Activated naive CD8-positive, alpha-beta T cell treated with anti-CD3 and anti-CD28 coated beads for 36 hours (primary cell): ENCODE measurements at regions not wholly inside any gene's neighbourhood (a gene's known extent, or its start where the extent isn't known, plus 50 kb on each side); places are given as distances from the start of the nearest gene placed in this dataset.

Experiments used
- DNase-seq: peaks from one replicate; pipeline ENCODE4 v3.0.0; 2021
- H3K27ac Mint-ChIP-seq: one replicate; pipeline ENCODE4 v1.8.0; 2022; ENCODE audit warnings: mild to moderate bottlenecking, moderate library complexity, mixed read lengths
- H3K27me3 Mint-ChIP-seq: one replicate; pipeline ENCODE4 v1.8.0; 2022; ENCODE audit warnings: mild to moderate bottlenecking, mixed read lengths
- H3K36me3 Mint-ChIP-seq: one replicate; pipeline ENCODE4 v1.8.0; 2021; ENCODE audit warnings: mild to moderate bottlenecking, mixed read lengths
- H3K4me1 Mint-ChIP-seq: one replicate; pipeline ENCODE4 v1.8.0; 2021; ENCODE audit warnings: mixed read lengths
- H3K4me3 Mint-ChIP-seq: one replicate; pipeline ENCODE4 v1.8.0; 2022; ENCODE audit warnings: mild to moderate bottlenecking, moderate library complexity, mixed read lengths
- H3K9me3 Mint-ChIP-seq: one replicate; pipeline ENCODE4 v1.8.0; 2022; ENCODE audit warnings: mixed read lengths

DNA sequence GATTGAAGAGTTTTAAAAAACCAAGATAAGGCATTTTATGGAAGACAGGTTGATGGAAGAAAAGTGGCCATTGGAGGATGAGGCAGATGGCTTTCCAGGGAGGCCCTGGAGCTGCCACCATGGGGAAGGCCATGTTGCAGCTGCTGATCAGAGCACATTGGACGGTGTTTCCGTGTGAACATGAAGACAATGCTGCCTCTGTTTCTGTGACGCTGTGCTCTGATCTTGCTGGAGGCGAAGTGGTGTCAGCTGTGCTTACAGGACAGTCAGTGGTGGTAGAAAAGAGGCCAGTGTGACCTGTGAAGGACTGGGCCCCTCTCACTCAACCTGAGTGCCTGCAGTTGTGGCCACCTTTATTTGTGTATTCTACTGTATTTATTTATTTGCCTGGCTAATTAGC, 132.9 kb downstream of the FAM204A start:
- H3K27ac Mint-ChIP-seq = no peak overlapping the region
- H3K27me3 Mint-ChIP-seq = peaks cover 32% of the 10 kb centered on the region
- no peak overlapping the region for H3K4me3 Mint-ChIP-seq
- DNase-seq = no peak
- no peaks in the 10 kb centered on the region for H3K36me3 Mint-ChIP-seq
- no peaks in the 10 kb centered on the region for H3K9me3 Mint-ChIP-seq
- no peaks in the 10 kb centered on the region for H3K4me1 Mint-ChIP-seq

DNA sequence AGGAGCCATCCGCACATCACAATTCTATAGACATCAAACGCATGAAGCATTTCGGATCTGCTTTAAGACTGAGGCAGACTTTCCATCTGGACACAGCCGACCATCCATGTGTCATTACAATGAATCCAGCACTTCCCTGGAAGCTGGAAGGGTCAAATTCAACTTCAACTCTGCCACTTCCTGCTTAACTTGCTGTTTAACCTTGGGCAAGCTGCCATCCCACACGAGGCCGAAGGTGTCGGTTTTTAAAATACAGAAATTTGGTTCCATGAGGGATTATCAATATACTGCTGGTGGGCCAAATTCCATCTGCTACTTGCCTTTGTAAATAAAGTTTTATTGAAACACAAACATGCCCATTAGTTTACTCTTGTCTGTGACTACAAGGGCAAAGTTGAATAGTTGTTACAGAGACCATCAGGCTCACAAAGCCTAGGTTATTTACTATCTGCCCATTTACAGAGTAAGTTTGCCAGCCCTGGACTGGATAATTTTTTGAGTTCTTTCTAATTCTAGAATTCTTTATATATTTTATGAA, 134.6 kb downstream of the FAM204A start:
- H3K9me3 Mint-ChIP-seq = no peaks in the 10 kb centered on the region

DNA sequence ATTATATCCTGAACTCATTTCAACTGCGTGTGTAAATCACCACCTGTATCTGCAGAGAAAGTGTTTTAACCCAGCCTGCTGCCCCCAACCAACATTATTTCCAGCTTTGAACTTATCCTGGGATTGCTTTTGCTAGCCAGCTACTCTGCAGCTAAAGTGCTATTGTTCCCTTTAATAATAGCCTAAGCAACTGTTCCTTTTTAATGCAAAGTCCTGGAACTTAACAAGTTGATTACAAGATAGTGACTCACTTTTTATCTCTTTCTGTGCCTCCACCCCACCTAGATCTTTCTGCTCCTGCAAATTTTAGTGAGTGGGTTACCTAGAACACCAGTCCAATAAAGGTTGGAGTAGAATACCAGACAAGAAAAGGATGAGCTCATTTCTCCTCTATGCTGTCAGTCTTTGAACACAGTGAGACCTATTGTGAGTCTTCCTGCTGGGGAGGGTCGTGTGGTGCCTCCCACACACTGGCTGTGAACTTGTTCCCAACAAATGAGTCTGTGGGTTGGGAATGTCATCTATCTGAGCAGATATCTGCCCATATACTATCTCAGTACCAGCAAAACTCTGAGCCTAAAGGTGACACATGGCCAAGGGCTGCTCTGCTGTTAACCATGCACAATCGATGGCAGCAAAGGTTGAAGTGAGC, 137.7 kb downstream of the FAM204A start:
- no peak overlapping the region for H3K4me3 Mint-ChIP-seq
- peaks cover 43% of the 10 kb centered on the region for H3K27me3 Mint-ChIP-seq
- DNase-seq = no peak
- H3K9me3 Mint-ChIP-seq = peaks cover 2% of the 10 kb centered on the region
- H3K4me1 Mint-ChIP-seq = no peaks in the 10 kb centered on the region
- H3K27ac Mint-ChIP-seq = no peak overlapping the region
- H3K36me3 Mint-ChIP-seq = no peaks in the 10 kb centered on the region

More for the DNA sequence above, 134.6 kb downstream of the FAM204A start:
- Mint-ChIP-seq H3K27ac (no peak overlapping the region), H3K4me3 (no peak overlapping the region), H3K4me1 (no peaks in the 10 kb centered on the region), H3K36me3 (no peaks in the 10 kb centered on the region), H3K27me3 (peaks cover 35% of the 10 kb centered on the region)
- DNase-seq = no peak

GRCh38 chr10:118203461-118203860, 138.7 kb downstream of the FAM204A start:
- Mint-ChIP-seq H3K36me3 (no peaks in the 10 kb centered on the region), H3K27me3 (peaks cover 39% of the 10 kb centered on the region), H3K4me1 (no peaks in the 10 kb centered on the region), H3K4me3 (no peak overlapping the region), H3K27ac (no peak overlapping the region), H3K9me3 (peaks cover 2% of the 10 kb centered on the region)
- DNase-seq = no peak

DNA sequence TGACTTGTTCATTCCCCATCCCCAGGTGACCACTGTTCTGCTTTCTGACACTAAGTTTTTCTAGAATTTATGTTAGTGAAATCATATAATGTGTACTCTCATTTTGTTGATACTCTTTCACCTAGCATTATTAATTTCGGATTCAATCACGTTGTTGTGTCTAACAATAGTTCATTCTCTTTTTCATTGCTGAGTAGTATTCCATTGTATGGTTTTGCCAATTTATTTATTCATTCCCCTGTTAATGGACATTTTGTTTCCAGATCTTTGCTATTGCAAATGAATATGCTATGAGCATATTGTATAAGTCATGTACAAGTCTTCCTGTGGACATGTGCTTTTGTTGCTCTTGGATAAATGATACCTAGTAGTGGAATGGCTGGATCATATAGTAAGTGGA, 146.4 kb downstream of the FAM204A start:
- Mint-ChIP-seq H3K27ac (no peak overlapping the region), H3K36me3 (no peaks in the 10 kb centered on the region), H3K4me1 (no peaks in the 10 kb centered on the region), H3K9me3 (peaks cover 6% of the 10 kb centered on the region), H3K27me3 (peaks cover 10% of the 10 kb centered on the region), H3K4me3 (no peak overlapping the region)
- DNase-seq = no peak

DNA sequence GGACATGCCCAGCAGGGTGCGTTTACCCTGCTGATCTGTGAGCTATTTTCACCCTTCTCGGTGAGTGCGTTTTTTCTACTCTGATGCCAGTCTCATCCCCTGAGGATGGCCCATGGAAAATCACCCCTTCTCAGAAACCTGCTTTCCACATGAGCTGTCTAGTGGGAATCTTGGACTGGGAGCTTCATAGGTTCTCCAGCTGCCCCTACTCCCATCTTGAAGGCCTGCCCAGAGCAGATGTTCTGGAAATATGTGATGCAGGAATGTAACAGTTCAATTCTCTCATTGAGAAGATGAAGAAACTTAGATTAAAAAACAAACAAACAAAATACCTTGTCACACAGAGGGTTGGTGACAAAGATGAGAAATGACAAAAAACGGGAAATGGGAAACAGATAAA, 146.9 kb upstream of the RAB11FIP2 start:
- Mint-ChIP-seq H3K9me3 (peaks cover 5% of the 10 kb centered on the region), H3K4me3 (no peak overlapping the region), H3K27ac (no peak overlapping the region), H3K4me1 (no peaks in the 10 kb centered on the region), H3K36me3 (no peaks in the 10 kb centered on the region), H3K27me3 (peaks cover 10% of the 10 kb centered on the region)
- DNase-seq = no peak

DNA sequence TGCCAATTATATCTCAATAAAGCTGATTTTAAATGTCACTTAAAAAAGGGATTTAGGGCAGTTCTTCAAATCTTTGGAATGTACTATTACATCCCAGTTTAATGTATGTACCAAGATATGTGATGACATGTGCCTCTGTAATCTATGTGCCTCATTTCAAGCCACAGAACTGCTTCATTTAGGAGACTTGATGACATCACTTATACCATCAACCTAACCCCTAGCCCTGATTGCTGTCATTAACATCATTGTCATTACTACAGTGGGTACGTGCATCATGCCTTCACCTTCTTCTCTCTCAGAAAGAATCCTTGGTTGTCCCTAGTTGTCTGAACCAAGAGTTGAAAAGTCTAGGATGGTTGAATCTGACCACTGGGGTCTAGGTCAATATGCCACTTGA, 134.3 kb upstream of the RAB11FIP2 start:
- H3K36me3 Mint-ChIP-seq = no peaks in the 10 kb centered on the region
- no peak overlapping the region for H3K27ac Mint-ChIP-seq
- no peak for DNase-seq
- no peaks in the 10 kb centered on the region for H3K4me1 Mint-ChIP-seq
- peaks cover 7% of the 10 kb centered on the region for H3K9me3 Mint-ChIP-seq
- no peak overlapping the region for H3K4me3 Mint-ChIP-seq
- H3K27me3 Mint-ChIP-seq = no peaks in the 10 kb centered on the region

DNA sequence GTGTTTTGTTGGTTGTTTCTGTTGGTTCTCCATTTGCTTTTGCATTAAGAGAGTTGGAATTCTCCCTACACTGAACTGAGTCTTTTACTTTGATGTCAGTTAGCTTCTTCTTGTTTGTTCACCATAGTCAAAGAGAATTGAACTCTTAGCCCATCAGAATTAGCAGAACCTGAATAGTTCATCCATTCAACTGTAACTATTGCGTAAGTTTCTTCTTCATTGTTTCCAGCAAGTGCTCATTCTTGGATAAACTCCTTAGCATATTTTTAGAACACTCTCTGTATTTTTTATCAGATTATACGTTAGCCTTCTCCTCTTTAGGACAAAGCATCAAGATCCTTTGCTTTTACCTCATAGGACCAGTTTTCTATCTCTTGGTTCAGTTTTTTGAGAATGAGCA, 128.4 kb upstream of the RAB11FIP2 start:
- no peak overlapping the region for H3K4me3 Mint-ChIP-seq
- no peak for DNase-seq
- H3K27me3 Mint-ChIP-seq = peaks cover 7% of the 10 kb centered on the region
- H3K36me3 Mint-ChIP-seq = no peaks in the 10 kb centered on the region
- H3K27ac Mint-ChIP-seq = no peak overlapping the region
- peaks cover 2% of the 10 kb centered on the region for H3K9me3 Mint-ChIP-seq
- H3K4me1 Mint-ChIP-seq = no peaks in the 10 kb centered on the region

GRCh38 chr10:118173296-118173695, 126.6 kb upstream of the RAB11FIP2 start:
- DNase-seq = no peak
- Mint-ChIP-seq H3K9me3 (peaks cover 1% of the 10 kb centered on the region), H3K36me3 (no peaks in the 10 kb centered on the region), H3K27me3 (peaks cover 16% of the 10 kb centered on the region), H3K27ac (no peak overlapping the region), H3K4me3 (no peak overlapping the region), H3K4me1 (no peaks in the 10 kb centered on the region)

DNA sequence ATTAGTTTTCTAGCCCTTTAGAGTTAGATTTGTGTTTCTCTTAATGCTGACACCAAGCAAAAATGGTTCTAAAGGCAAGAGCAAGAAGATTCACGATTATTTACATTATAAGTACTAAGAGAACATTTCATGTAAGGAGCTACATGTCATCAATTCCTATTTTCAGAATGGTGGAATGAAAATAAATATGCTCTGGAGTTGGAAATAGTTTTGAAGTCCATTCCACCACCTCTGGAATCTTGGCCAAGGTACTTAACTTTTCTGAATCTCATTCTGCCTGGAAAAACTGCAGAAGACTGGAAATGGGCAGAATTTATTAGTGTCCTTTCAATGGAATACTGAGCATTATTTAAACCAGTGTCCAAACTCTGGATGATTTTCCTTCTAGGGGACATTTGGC, 125.1 kb upstream of the RAB11FIP2 start:
- peaks cover 1% of the 10 kb centered on the region for H3K9me3 Mint-ChIP-seq
- no peaks in the 10 kb centered on the region for H3K4me1 Mint-ChIP-seq
- peaks cover 16% of the 10 kb centered on the region for H3K27me3 Mint-ChIP-seq
- H3K4me3 Mint-ChIP-seq = no peak overlapping the region
- H3K27ac Mint-ChIP-seq = no peak overlapping the region
- no peaks in the 10 kb centered on the region for H3K36me3 Mint-ChIP-seq
- no peak for DNase-seq

DNA sequence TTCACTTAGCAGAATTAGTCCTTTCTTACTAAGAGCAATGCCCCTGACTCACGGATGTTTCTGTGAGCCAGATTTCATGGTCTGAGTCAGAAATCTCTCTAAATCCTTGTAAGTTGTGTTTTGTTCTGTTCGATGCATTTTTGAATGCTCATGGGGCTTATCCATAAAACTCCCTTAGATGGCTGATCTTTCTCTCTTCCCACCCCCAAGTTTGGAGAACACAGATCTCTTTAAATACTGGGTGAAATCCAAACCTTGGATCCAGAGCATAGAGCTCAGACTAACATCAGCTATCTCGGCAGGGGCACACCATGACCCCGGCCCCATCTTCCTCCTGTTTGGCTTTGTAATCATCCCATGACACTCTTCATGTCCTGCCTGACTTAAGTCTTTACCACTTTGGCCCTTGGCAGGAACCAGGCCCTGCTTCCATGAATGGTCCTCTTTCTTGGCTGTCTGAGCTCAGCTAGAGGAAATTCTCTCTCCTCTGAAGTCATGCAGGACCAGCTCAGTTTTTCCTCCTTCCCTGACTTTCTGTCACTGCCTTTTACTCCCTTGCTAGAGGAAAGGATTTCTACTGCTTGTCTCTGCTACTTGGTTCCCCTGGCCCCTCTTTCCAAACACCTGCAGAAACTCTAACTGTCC, 120.4 kb upstream of the RAB11FIP2 start:
- peaks cover 1% of the 10 kb centered on the region for H3K9me3 Mint-ChIP-seq
- H3K27me3 Mint-ChIP-seq = peaks cover 18% of the 10 kb centered on the region
- H3K4me3 Mint-ChIP-seq = no peak overlapping the region
- H3K36me3 Mint-ChIP-seq = no peaks in the 10 kb centered on the region
- H3K27ac Mint-ChIP-seq = no peak overlapping the region
- H3K4me1 Mint-ChIP-seq = no peaks in the 10 kb centered on the region
- no peak for DNase-seq

GRCh38 chr10:118163217-118163616, 116.5 kb upstream of the RAB11FIP2 start:
- no peaks in the 10 kb centered on the region for H3K9me3 Mint-ChIP-seq
- H3K4me1 Mint-ChIP-seq = no peaks in the 10 kb centered on the region
- H3K36me3 Mint-ChIP-seq = no peaks in the 10 kb centered on the region
- H3K4me3 Mint-ChIP-seq = no peak overlapping the region
- H3K27ac Mint-ChIP-seq = no peak overlapping the region
- peaks cover 9% of the 10 kb centered on the region for H3K27me3 Mint-ChIP-seq
- no peak for DNase-seq

GRCh38 chr10:118161461-118162246, 114.9 kb upstream of the RAB11FIP2 start:
- Mint-ChIP-seq H3K4me1 (no peaks in the 10 kb centered on the region), H3K36me3 (no peaks in the 10 kb centered on the region), H3K27me3 (peaks cover 9% of the 10 kb centered on the region), H3K27ac (no peak overlapping the region), H3K9me3 (peaks cover 1% of the 10 kb centered on the region), H3K4me3 (no peak overlapping the region)
- no peak for DNase-seq

- no peaks in the 10 kb centered on the region for H3K36me3 Mint-ChIP-seq
- no peaks in the 10 kb centered on the region for H3K4me1 Mint-ChIP-seq
- H3K9me3 Mint-ChIP-seq = peaks cover 4% of the 10 kb centered on the region
- no peak overlapping the region for H3K4me3 Mint-ChIP-seq
- no peak overlapping the region for H3K27ac Mint-ChIP-seq
- no peak for DNase-seq
- H3K27me3 Mint-ChIP-seq = peaks cover 16% of the 10 kb centered on the region
Measured at GRCh38 chr10:118153287-118153686, 106.5 kb upstream of the RAB11FIP2 start.

DNA sequence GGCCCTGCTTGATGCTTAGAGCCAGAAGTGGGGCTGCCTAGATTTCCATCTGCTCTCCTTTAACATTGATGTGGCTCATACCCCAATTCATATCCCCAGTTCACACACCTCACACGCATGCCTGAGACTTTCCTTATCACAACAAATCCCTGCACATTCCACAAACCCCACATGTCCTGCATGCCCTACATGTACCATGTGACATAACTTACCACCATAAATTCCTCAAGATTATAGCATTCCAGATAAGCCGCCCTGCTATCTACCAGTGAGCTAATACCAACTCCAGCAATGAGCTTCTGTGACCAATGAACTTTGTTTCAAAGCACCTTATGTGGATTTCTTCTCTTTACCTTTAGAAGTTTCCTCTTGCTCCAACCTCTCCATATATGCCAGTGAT, 104.7 kb upstream of the RAB11FIP2 start:
- peaks cover 3% of the 10 kb centered on the region for H3K9me3 Mint-ChIP-seq
- H3K4me3 Mint-ChIP-seq = no peak overlapping the region
- no peak for DNase-seq
- no peak overlapping the region for H3K27ac Mint-ChIP-seq
- no peaks in the 10 kb centered on the region for H3K4me1 Mint-ChIP-seq
- H3K27me3 Mint-ChIP-seq = peaks cover 16% of the 10 kb centered on the region
- no peaks in the 10 kb centered on the region for H3K36me3 Mint-ChIP-seq
